CD4-positive, alpha-beta memory T cell (primary cell): ENCODE measurements at regions not wholly inside any gene's neighbourhood (a gene's known extent, or its start where the extent isn't known, plus 50 kb on each side); places are given as distances from the start of the nearest gene placed in this dataset.

Experiments used
- CTCF ChIA-PET: fragments of 350-600 bp; sonication (Branson Sonifier 250); formaldehyde crosslinking; loops from one replicate; lab custom pipeline; 2021; ENCODE audit warnings: inconsistent platforms; ENCODE audit not compliant: partially characterized antibody; lab: Charles Lee
- POLR2A ChIA-PET: fragments of 350-600 bp; sonication (Branson Sonifier 250); formaldehyde crosslinking; loops from one replicate; lab custom pipeline; 2021; ENCODE audit not compliant: partially characterized antibody; lab: Charles Lee
- DNase-seq, 5 donors: peaks; one replicate each; pipeline versions ENCODE4 v3.0.0 to v3.0.0-alpha.2; 2020 to 2022; ENCODE audit warnings: mixed read lengths in 1 of 5
- H3K27ac ChIP-seq: one replicate; pipeline ENCODE4 v1.7.0; 2013; ENCODE audit warnings: low read depth, low read length
- H3K27me3 ChIP-seq: 2 replicates; pipeline ENCODE4 v1.7.0; 2013; ENCODE audit warnings: mild to moderate bottlenecking, low read length, moderate library complexity; ENCODE audit not compliant: insufficient read depth
- H3K36me3 ChIP-seq: 2 replicates; pipeline ENCODE4 v1.7.0; 2013; ENCODE audit warnings: mild to moderate bottlenecking, low read length, moderate library complexity; ENCODE audit not compliant: insufficient read depth
- H3K4me1 ChIP-seq: 2 replicates; pipeline ENCODE4 v1.7.0; 2013; ENCODE audit warnings: mild to moderate bottlenecking, low read length, moderate library complexity; ENCODE audit not compliant: insufficient read depth
- H3K4me3 ChIP-seq, 2 donors: one replicate each; pipeline ENCODE4 v1.7.0; 2013; ENCODE audit warnings: low read length in 2 of 2, mild to moderate bottlenecking in 1 of 2
- H3K9me3 ChIP-seq, 2 donors: one replicate each; pipeline ENCODE4 v1.7.0; 2013; ENCODE audit warnings: low read length in 2 of 2, control low read depth in 1 of 2; ENCODE audit not compliant: control insufficient read depth in 1 of 2
- H3K27ac Mint-ChIP-seq, 7 donors: one replicate each; pipeline ENCODE4 v1.8.0; 2020 to 2021; ENCODE audit warnings: mixed read lengths in 7 of 7, mild to moderate bottlenecking in 6 of 7, inconsistent platforms in 3 of 7, moderate library complexity in 3 of 7
- H3K27me3 Mint-ChIP-seq, 2 donors: one replicate each; pipeline ENCODE4 v1.8.0; 2020 to 2021; ENCODE audit warnings: mixed read lengths in 2 of 2
- H3K36me3 Mint-ChIP-seq, 2 donors: one replicate each; pipeline ENCODE4 v1.8.0; 2020 to 2021; ENCODE audit warnings: mixed read lengths in 2 of 2, inconsistent platforms in 1 of 2, mild to moderate bottlenecking in 1 of 2
- H3K4me1 Mint-ChIP-seq, 4 donors: one replicate each; pipeline ENCODE4 v1.8.0; 2020 to 2021; ENCODE audit warnings: mixed read lengths in 4 of 4, mild to moderate bottlenecking in 1 of 4
- H3K4me3 Mint-ChIP-seq, 8 donors: one replicate each; pipeline ENCODE4 v1.8.0; 2020 to 2021; ENCODE audit warnings: mixed read lengths in 8 of 8, mild to moderate bottlenecking in 7 of 8, moderate library complexity in 6 of 8, inconsistent platforms in 3 of 8
- H3K9me3 Mint-ChIP-seq, 8 donors: one replicate each; pipeline ENCODE4 v1.8.0; 2020 to 2021; ENCODE audit warnings: mixed read lengths in 8 of 8, mild to moderate bottlenecking in 5 of 8, inconsistent platforms in 3 of 8, moderate library complexity in 1 of 8
- intact Hi-C: fragments of 100-400 bp; cut with micrococcal nuclease; formaldehyde crosslinking; loops from one replicate; pipeline ENCODE4 v1.15.1; 2023
- microRNA-seq: library from miRNA; unstranded; fragments of <30 nt; microRNA quantifications from one replicate; pipeline ENCODE4 v1.2.0, GENCODE V29; 2021; ENCODE audit warnings: borderline replicate concordance, borderline number of aligned reads, borderline microRNAs expressed, mixed read lengths

DNA sequence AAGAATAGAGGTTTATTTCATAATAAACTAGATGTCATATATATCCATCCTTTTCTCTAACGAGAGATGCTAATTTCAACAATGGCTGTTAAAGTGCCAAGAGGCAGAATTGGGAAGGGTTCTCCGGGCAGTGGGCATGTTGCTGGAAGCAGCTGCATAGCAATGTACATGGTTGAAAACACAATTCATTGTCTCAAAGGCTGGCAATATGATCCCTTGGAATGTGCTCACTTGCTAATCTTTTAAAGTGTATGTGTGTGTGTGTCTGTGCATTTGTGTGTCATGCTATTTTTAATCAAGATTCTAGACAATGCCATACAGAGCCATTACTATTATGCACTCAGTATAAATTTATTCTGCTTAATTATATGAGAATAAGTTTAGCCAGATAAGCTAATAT lies 1020.3 kb downstream of the NAALADL2 start:
- H3K36me3 ChIP-seq, result no peaks in the 10 kb centered on the region
- H3K36me3 Mint-ChIP-seq, result no peaks in the 10 kb centered on the region
- H3K4me3 Mint-ChIP-seq, result no peak overlapping the region
- ChIA-PET POLR2A (no interaction called here), CTCF (no interaction called here)
- no peaks in the 10 kb centered on the region for H3K27me3 Mint-ChIP-seq
- no peaks in the 10 kb centered on the region for H3K27me3 ChIP-seq
- intact Hi-C loops, result no loop called here
- peaks cover 0 to 8% (median 5%) of the 10 kb centered on the region in 8 donors for H3K9me3 Mint-ChIP-seq
- no peaks in the 10 kb centered on the region for H3K9me3 ChIP-seq
- H3K4me1 ChIP-seq, result no peaks in the 10 kb centered on the region
- H3K4me1 Mint-ChIP-seq, result no peaks in the 10 kb centered on the region
- no peak overlapping the region for H3K4me3 ChIP-seq
- no peak overlapping the region for H3K27ac Mint-ChIP-seq
- no peak overlapping the region for H3K27ac ChIP-seq
- DNase-seq, result no peak

DNA sequence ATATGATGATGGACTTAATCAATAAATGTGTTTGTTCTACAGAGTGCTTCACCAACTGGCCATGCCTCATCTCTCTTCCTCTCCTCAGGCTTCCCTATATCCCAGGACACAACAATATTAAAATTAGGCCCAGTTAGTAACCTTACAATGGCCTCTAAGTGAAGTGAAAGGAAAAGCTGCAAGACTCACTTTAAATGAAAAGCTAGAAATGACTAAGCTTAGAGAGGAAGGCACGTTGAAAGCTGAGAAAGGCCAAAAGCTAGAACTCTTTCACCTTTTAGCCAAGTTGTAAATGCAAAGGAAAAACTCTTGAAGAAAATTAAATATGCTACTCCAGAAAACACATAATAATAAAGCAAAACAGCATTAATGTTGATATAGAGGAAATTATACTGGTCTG lies 1010.3 kb downstream of the NAALADL2 start:
- H3K4me3 ChIP-seq, result no peak overlapping the region
- Mint-ChIP-seq H3K4me3 (no peak overlapping the region), H3K36me3 (no peaks in the 10 kb centered on the region), H3K27ac (no peak overlapping the region), H3K9me3 (peaks cover 0 to 14% (median 4%) of the 10 kb centered on the region in 8 donors), H3K4me1 (no peaks in the 10 kb centered on the region), H3K27me3 (no peaks in the 10 kb centered on the region)
- no peaks in the 10 kb centered on the region for H3K27me3 ChIP-seq
- no peaks in the 10 kb centered on the region for H3K9me3 ChIP-seq
- DNase-seq, result no peak
- H3K4me1 ChIP-seq, result no peaks in the 10 kb centered on the region
- no peaks in the 10 kb centered on the region for H3K36me3 ChIP-seq
- POLR2A ChIA-PET, result no interaction called here
- no peak overlapping the region for H3K27ac ChIP-seq
- CTCF ChIA-PET, result no interaction called here
- intact Hi-C loops, result no loop called here

DNA sequence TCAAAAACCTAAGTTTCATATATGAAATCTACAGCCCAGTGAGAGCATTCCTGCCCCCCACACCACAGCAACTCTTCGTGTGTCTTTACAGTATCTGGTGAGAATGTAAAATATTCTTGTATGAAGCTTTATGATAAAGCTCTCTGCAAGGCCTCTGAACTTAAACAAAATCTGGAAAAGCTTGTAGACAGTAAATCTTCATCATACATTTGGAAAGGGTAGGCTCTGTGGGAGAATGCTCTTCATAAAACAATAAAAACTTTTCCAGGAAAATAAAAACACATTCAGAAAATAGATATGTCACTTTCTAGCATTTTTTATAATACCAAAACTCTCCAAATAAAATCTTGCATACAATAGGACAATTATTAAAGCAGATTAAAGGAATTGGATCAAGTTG lies 1009.5 kb downstream of the NAALADL2 start:
- no peaks in the 10 kb centered on the region for H3K27me3 Mint-ChIP-seq
- POLR2A ChIA-PET, result no interaction called here
- CTCF ChIA-PET, result no interaction called here
- intact Hi-C loops, result no loop called here
- Histone ChIP-seq H3K36me3 (no peaks in the 10 kb centered on the region), H3K27ac (no peak overlapping the region), H3K4me1 (no peaks in the 10 kb centered on the region), H3K9me3 (no peaks in the 10 kb centered on the region), H3K4me3 (no peak overlapping the region), H3K27me3 (no peaks in the 10 kb centered on the region)
- no peak overlapping the region for H3K27ac Mint-ChIP-seq
- H3K36me3 Mint-ChIP-seq, result no peaks in the 10 kb centered on the region
- no peak for DNase-seq
- no peak overlapping the region for H3K4me3 Mint-ChIP-seq
- peaks cover 0 to 14% (median 4%) of the 10 kb centered on the region in 8 donors for H3K9me3 Mint-ChIP-seq
- no peaks in the 10 kb centered on the region for H3K4me1 Mint-ChIP-seq

DNA sequence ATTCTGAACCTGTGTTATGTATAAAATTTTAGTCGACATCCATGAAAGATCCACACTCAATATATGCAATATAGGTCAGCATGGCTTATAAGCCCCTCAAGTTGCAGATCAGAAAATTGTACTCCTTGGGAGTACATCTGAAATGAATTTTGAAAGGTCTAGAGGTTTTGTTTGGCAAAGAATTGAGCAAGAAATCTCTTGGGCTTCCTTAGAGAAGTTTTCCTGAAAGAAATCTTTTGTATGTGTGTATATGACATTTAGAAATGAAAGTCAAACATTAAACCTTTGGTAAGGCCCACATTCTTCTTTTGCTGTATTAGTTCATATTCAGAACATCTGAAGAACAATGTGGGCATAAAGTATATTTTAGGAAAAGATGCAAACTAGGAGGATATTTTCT lies 1006.6 kb downstream of the NAALADL2 start:
- no peak for DNase-seq
- Histone ChIP-seq H3K4me3 (no peak overlapping the region), H3K27me3 (no peaks in the 10 kb centered on the region), H3K9me3 (no peaks in the 10 kb centered on the region), H3K4me1 (no peaks in the 10 kb centered on the region), H3K27ac (no peak overlapping the region), H3K36me3 (no peaks in the 10 kb centered on the region)
- H3K4me3 Mint-ChIP-seq, result no peak overlapping the region
- ChIA-PET CTCF (no interaction called here), POLR2A (no interaction called here)
- H3K27ac Mint-ChIP-seq, result no peak overlapping the region
- H3K27me3 Mint-ChIP-seq, result no peaks in the 10 kb centered on the region
- H3K9me3 Mint-ChIP-seq, result peaks cover 0 to 4% (median 0%) of the 10 kb centered on the region in 8 donors
- H3K4me1 Mint-ChIP-seq, result no peaks in the 10 kb centered on the region
- no peaks in the 10 kb centered on the region for H3K36me3 Mint-ChIP-seq
- intact Hi-C loops, result no loop called here

DNA sequence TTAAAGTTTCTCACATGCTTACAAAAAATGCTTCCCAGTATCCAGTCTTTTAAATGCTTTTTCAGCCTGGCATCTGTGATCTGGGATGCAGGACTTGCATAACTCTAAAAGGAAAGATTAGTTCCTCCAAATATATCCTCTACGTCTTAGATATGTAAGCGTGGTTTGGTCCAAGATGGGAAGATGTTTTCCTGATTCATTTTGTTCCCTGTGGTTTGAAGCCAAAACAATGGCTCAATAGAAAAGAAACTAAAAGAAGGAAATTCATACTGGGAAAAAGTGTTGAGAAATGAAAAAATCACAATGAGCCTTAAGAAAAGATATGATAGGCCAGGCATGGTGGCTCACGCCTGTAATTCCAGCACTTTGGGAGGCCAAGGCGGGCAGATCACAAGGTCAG lies 1002.8 kb downstream of the NAALADL2 start:
- H3K4me1 ChIP-seq, result no peaks in the 10 kb centered on the region
- H3K9me3 ChIP-seq, result no peaks in the 10 kb centered on the region
- POLR2A ChIA-PET, result no interaction called here
- H3K27me3 ChIP-seq, result no peaks in the 10 kb centered on the region
- no peak overlapping the region for H3K4me3 ChIP-seq
- Mint-ChIP-seq H3K9me3 (peaks cover 0 to 4% (median 0%) of the 10 kb centered on the region in 8 donors), H3K4me1 (no peaks in the 10 kb centered on the region), H3K27me3 (no peaks in the 10 kb centered on the region), H3K27ac (no peak overlapping the region), H3K4me3 (no peak overlapping the region), H3K36me3 (no peaks in the 10 kb centered on the region)
- intact Hi-C loops, result no loop called here
- no peak for DNase-seq
- H3K27ac ChIP-seq, result no peak overlapping the region
- CTCF ChIA-PET, result no interaction called here
- H3K36me3 ChIP-seq, result no peaks in the 10 kb centered on the region

Small RNA genes lying in the stretch of these regions (microRNA-seq; reads per million reads assigned to microRNA genes)
- 2.2 reads per million for gene MIR7977
